GM21447 (cell line): ENCODE measurements at regions not wholly inside any gene's neighbourhood (a gene's known extent, or its start where the extent isn't known, plus 50 kb on each side); places are given as distances from the start of the nearest gene placed in this dataset.

Source experiments
- ATAC-seq: cut with Tn5 transposase; IDR thresholded peaks from one replicate; pipeline ENCODE4 v1.9.1; 2021; ENCODE audit not compliant: unreplicated experiment

- no peak for ATAC-seq
Observed at GRCh38 chr20:60125513-60125912, 167.3 kb downstream of the CDH26 start.

- ATAC-seq, result no peak
Observed at GRCh38 chr20:60126975-60127374, 168.8 kb downstream of the CDH26 start.

- no peak for ATAC-seq
Observed at GRCh38 chr20:60131375-60131774, 173.2 kb downstream of the CDH26 start.

GRCh38 chr20:60132162-60132826 lies 174.1 kb downstream of the CDH26 start:
- ATAC-seq, result no peak

- ATAC-seq, result no peak
Observed at GRCh38 chr20:60132827-60133670, 174.8 kb downstream of the CDH26 start.

GRCh38 chr20:60135276-60135675 lies 177.1 kb downstream of the CDH26 start:
- no peak for ATAC-seq

- ATAC-seq, result no peak
Observed at GRCh38 chr20:60136645-60137401, 178.6 kb downstream of the CDH26 start.

GRCh38 chr20:60137657-60138245 lies 179.5 kb downstream of the CDH26 start:
- ATAC-seq, result peak; percentile 53

GRCh38 chr20:60138256-60139220 lies 180.3 kb downstream of the CDH26 start:
- ATAC-seq, result no peak

- ATAC-seq, result no peak
Observed at GRCh38 chr20:60139663-60140446, 181.6 kb downstream of the CDH26 start.

GRCh38 chr20:60142587-60142986 lies 184.4 kb downstream of the CDH26 start:
- ATAC-seq, result no peak

- ATAC-seq, result no peak
Observed at GRCh38 chr20:60143261-60143842, 185.1 kb downstream of the CDH26 start.

- no peak for ATAC-seq
Observed at GRCh38 chr20:60144404-60144803, 186.2 kb downstream of the CDH26 start.

GRCh38 chr20:60144974-60145527 lies 186.8 kb downstream of the CDH26 start:
- no peak for ATAC-seq

GRCh38 chr20:60147004-60147403 lies 188.8 kb downstream of the CDH26 start:
- no peak for ATAC-seq

- ATAC-seq, result no peak
Observed at GRCh38 chr20:60148885-60149284, 190.7 kb downstream of the CDH26 start.

- no peak for ATAC-seq
Observed at GRCh38 chr20:60152792-60153191, 194.6 kb downstream of the CDH26 start.

- ATAC-seq, result no peak
Observed at GRCh38 chr20:60160451-60161145, 202.4 kb downstream of the CDH26 start.
